GM23338 (cell line): ENCODE measurements at regions not wholly inside any gene's neighbourhood (a gene's known extent, or its start where the extent isn't known, plus 50 kb on each side); places are given as distances from the start of the nearest gene placed in this dataset.

Experiments used
- ATAC-seq: fragments of 200-7000 bp; cut with Tn5 transposase; 3 replicates; pipeline ENCODE4 v1.9.1; 2020
- DNase-seq: peaks from one replicate; pipeline ENCODE4 v3.0.0-alpha.2; 2015; ENCODE audit warnings: low spot score
- H2AFZ ChIP-seq: fragments of 200-600 bp; sonication (generic); 2 replicates; pipeline ENCODE4 v1.8.0; 2016; ENCODE audit warnings: antibody characterized with exemption, mild to moderate bottlenecking, moderate library complexity
- H3F3A ChIP-seq: fragments of 200-600 bp; sonication (generic); replicated peaks from 2 replicates; pipeline ENCODE4 v1.8.0; 2017; ENCODE audit warnings: antibody characterized with exemption, mixed run types, low read depth
- H3K27ac ChIP-seq: fragments of 200-600 bp; sonication (generic); 2 replicates; pipeline ENCODE4 v1.6.1; 2016; ENCODE audit warnings: low read depth
- H3K27me3 ChIP-seq: fragments of 200-600 bp; sonication (generic); 2 replicates; pipeline ENCODE4 v1.8.0; 2016; ENCODE audit warnings: mild to moderate bottlenecking, mixed run types, moderate library complexity; ENCODE audit not compliant: insufficient read depth
- H3K36me3 ChIP-seq: fragments of 200-600 bp; sonication (generic); 2 replicates; pipeline ENCODE4 v1.8.0; 2016; ENCODE audit warnings: mild to moderate bottlenecking; ENCODE audit not compliant: insufficient read depth
- H3K4me1 ChIP-seq: fragments of 200-600 bp; sonication (generic); 2 replicates; pipeline ENCODE4 v1.8.0; 2016; ENCODE audit warnings: mild to moderate bottlenecking, moderate library complexity; ENCODE audit not compliant: insufficient read depth
- H3K4me2 ChIP-seq: fragments of 200-600 bp; sonication (generic); 2 replicates; pipeline ENCODE4 v1.7.1; 2017; ENCODE audit warnings: mixed run types
- H3K4me3 ChIP-seq: fragments of 200-600 bp; sonication (generic); 2 replicates; pipeline ENCODE4 v1.6.1; 2016; ENCODE audit warnings: mixed run types
- H3K79me2 ChIP-seq: fragments of 200-600 bp; sonication (generic); replicated peaks from 2 replicates; pipeline ENCODE4 v1.8.0; 2017; ENCODE audit warnings: mild to moderate bottlenecking; ENCODE audit not compliant: insufficient read depth
- H3K9me2 ChIP-seq: fragments of 200-600 bp; sonication (generic); 2 replicates; pipeline ENCODE4 v1.8.0; 2017; ENCODE audit not compliant: insufficient read depth
- H4K20me1 ChIP-seq: fragments of 200-600 bp; sonication (generic); replicated peaks from 2 replicates; pipeline ENCODE4 v1.8.0; 2017; ENCODE audit warnings: mild to moderate bottlenecking; ENCODE audit not compliant: insufficient read depth
- H3K27ac Mint-ChIP-seq: 2 replicates; pipeline ENCODE4 v1.8.0; 2020; ENCODE audit warnings: inconsistent platforms, mild to moderate bottlenecking, moderate library complexity, mixed read lengths
- H3K27me3 Mint-ChIP-seq: 3 replicates; pipeline ENCODE4 v1.8.0; 2022; ENCODE audit warnings: low read depth, mild to moderate bottlenecking, moderate library complexity, mixed read lengths, inconsistent platforms; ENCODE audit not compliant: insufficient read depth, poor library complexity
- H3K36me3 Mint-ChIP-seq: 3 replicates; pipeline ENCODE4 v1.8.0; 2021; ENCODE audit warnings: low read depth, mild to moderate bottlenecking, inconsistent platforms, moderate library complexity, mixed read lengths
- H3K4me1 Mint-ChIP-seq: 3 replicates; pipeline ENCODE4 v1.8.0; 2020; ENCODE audit warnings: mild to moderate bottlenecking, inconsistent platforms, mixed read lengths
- H3K4me3 Mint-ChIP-seq: 3 replicates; pipeline ENCODE4 v1.8.0; 2021; ENCODE audit warnings: moderate library complexity, mild to moderate bottlenecking, inconsistent platforms, mixed read lengths
- H3K9me3 Mint-ChIP-seq: 3 replicates; pipeline ENCODE4 v1.8.0; 2020; ENCODE audit warnings: moderate library complexity, mild to moderate bottlenecking, inconsistent platforms, mixed read lengths
- CREB1 ChIP-seq: fragments of 250-450 bp; sonication (Bioruptor Pico); IDR thresholded peaks from 2 replicates; pipeline ENCODE4 v1.5.0; 2020; ENCODE audit warnings: low read depth, mild to moderate bottlenecking, moderate library complexity
- EZH2 ChIP-seq: fragments of 200-600 bp; sonication (generic); IDR thresholded peaks from one replicate; pipeline ENCODE4 v1.8.0; 2017; ENCODE audit warnings: antibody characterized with exemption, mild to moderate bottlenecking, low read depth; ENCODE audit not compliant: unreplicated experiment
- EZH2phosphoT487 ChIP-seq: fragments of 200-600 bp; sonication (generic); IDR thresholded peaks from one replicate; pipeline ENCODE4 v1.8.1; 2018; ENCODE audit warnings: antibody characterized with exemption; ENCODE audit not compliant: unreplicated experiment
- NANOG ChIP-seq: IDR thresholded peaks from 2 replicates; pipeline ENCODE4 v1.6.1; 2016; ENCODE audit warnings: antibody characterized with exemption, borderline replicate concordance
- POLR2AphosphoS5 ChIP-seq: IDR thresholded peaks from 2 replicates; pipeline ENCODE4 v1.6.1; 2016; ENCODE audit warnings: antibody characterized with exemption, low read depth
- REST ChIP-seq: IDR thresholded peaks from one replicate; pipeline ENCODE4 v1.6.1; 2018; ENCODE audit warnings: antibody characterized with exemption; ENCODE audit not compliant: unreplicated experiment
- ZNF331 ChIP-seq: fragments of 250-450 bp; sonication (Bioruptor Pico); IDR thresholded peaks from 2 replicates; pipeline ENCODE4 v1.5.0; 2020; ENCODE audit warnings: low read depth, mild to moderate bottlenecking, moderate library complexity
- TF ChIP-seq, protein P1 (sequence below), 2 experiments: fragments of 200-600 bp in 1 of 2; sonication (generic) in 1 of 2; conservative IDR thresholded peaks; 2 replicates each; pipeline versions ENCODE4 v1.5.1 to v1.6.1; 2016 to 2017; ENCODE audit warnings: antibody characterized with exemption in 2 of 2, low read depth in 2 of 2, mild to moderate bottlenecking in 2 of 2, moderate library complexity in 1 of 2

DNA sequence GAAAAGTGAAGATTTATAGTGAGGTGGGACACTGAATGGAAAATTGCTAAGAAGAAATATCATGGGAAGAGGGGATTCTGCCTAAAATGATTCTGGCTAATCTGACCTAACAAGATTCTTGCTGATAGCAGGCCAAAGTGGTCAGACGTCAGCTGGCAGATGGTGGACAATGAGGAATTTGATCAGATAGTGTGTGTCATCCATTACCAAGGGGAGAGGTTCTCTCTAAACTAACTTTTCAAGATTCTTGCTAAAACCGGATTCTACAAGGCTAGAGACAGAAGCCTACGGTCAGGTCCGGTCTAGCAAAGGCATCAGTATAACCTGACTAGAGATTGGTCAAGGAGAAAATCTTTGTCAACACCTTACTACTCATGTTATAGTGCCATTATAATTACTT is 306.0 kb downstream of the ZNF608 start:
- Mint-ChIP-seq H3K4me3 (no peak overlapping the region), H3K36me3 (peaks cover 17% of the 10 kb centered on the region), H3K27me3 (peaks cover 9% of the 10 kb centered on the region), H3K9me3 (peaks cover 8% of the 10 kb centered on the region), H3K4me1 (peaks cover 43% of the 10 kb centered on the region), H3K27ac (no peak overlapping the region)
- Histone ChIP-seq H3K79me2 (no peaks in the 10 kb centered on the region), H3K27me3 (no peaks in the 10 kb centered on the region), H3K4me2 (no peak overlapping the region), H3K4me3 (no peak overlapping the region), H3K9me2 (peaks cover 11% of the 10 kb centered on the region; the same call in 1 of the 2 replicates), H3K36me3 (no peaks in the 10 kb centered on the region), H3F3A (0 out of 2 replicates have a peak, but pooled peaks cover 7% of the 10 kb centered on the region), H4K20me1 (no peaks in the 10 kb centered on the region), H2AFZ (no peak overlapping the region), H3K4me1 (peaks cover 33% of the 10 kb centered on the region), H3K27ac (no peak overlapping the region)
- TF ChIP-seq POLR2AphosphoS5 (no peak), EZH2 (no peak), REST (no peak)
- TF ChIP-seq, protein P1, sequence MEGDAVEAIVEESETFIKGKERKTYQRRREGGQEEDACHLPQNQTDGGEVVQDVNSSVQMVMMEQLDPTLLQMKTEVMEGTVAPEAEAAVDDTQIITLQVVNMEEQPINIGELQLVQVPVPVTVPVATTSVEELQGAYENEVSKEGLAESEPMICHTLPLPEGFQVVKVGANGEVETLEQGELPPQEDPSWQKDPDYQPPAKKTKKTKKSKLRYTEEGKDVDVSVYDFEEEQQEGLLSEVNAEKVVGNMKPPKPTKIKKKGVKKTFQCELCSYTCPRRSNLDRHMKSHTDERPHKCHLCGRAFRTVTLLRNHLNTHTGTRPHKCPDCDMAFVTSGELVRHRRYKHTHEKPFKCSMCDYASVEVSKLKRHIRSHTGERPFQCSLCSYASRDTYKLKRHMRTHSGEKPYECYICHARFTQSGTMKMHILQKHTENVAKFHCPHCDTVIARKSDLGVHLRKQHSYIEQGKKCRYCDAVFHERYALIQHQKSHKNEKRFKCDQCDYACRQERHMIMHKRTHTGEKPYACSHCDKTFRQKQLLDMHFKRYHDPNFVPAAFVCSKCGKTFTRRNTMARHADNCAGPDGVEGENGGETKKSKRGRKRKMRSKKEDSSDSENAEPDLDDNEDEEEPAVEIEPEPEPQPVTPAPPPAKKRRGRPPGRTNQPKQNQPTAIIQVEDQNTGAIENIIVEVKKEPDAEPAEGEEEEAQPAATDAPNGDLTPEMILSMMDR (conservative IDR thresholded peaks at IDR 0.05; ENCODE audit: low read depth in 2 of 2): no peak
- DNase-seq (no peak), ATAC-seq (no peak)

- peaks cover 9% of the 10 kb centered on the region for H3K27me3 Mint-ChIP-seq
- Histone ChIP-seq H3K4me3 (peak overlapping the region; percentile 18; the same call in 1 of the 2 replicates), H3K36me3 (no peaks in the 10 kb centered on the region; the same call in 1 of the 2 replicates), H3K4me2 (peak overlapping the region; percentile 61), H3K27me3 (no peaks in the 10 kb centered on the region), H3K27ac (peak overlapping the region; percentile 91), H2AFZ (no peak overlapping the region), H3K9me2 (peaks cover 11% of the 10 kb centered on the region; the same call in 1 of the 2 replicates), H3K79me2 (no peaks in the 10 kb centered on the region), H3K4me1 (peaks cover 33% of the 10 kb centered on the region), H4K20me1 (no peaks in the 10 kb centered on the region), H3F3A (0 out of 2 replicates have a peak, but pooled peaks cover 7% of the 10 kb centered on the region)
- ATAC-seq (peak; percentile 20; the same call in 1 of the 3 replicates), DNase-seq (peak; percentile 18)
- no peak overlapping the region for H3K4me3 Mint-ChIP-seq
- peaks cover 17% of the 10 kb centered on the region for H3K9me3 Mint-ChIP-seq
- peak overlapping the region; percentile 86; the same call in 1 of the 2 replicates for H3K27ac Mint-ChIP-seq
- H3K4me1 Mint-ChIP-seq: peaks cover 43% of the 10 kb centered on the region
- H3K36me3 Mint-ChIP-seq: peaks cover 26% of the 10 kb centered on the region
- TF ChIP-seq EZH2: no peak
- TF ChIP-seq ZNF331 (CRISPR knock-in tag): no peak
- no peak for TF ChIP-seq EZH2phosphoT487
- no peak for TF ChIP-seq CREB1 (CRISPR knock-in tag)
- TF ChIP-seq, protein P1 (conservative IDR thresholded peaks at IDR 0.05; ENCODE audit: low read depth in 2 of 2): no peak
- TF ChIP-seq REST: no peak
- no peak for TF ChIP-seq NANOG
These were observed 306.8 kb downstream of the ZNF608 start for GRCh38 chr5:124439609-124440008.
